ENCODE measurements at regions not wholly inside any gene's neighbourhood (a gene's known extent, or its start where the extent isn't known, plus 50 kb on each side); places are given as distances from the start of the nearest gene placed in this dataset.
A peak's percentile ranks its signal among the peaks of the same experiment; 100 is the strongest.

GRCh38 chr3:132892956-132893355 lies 145.2 kb upstream of the TMEM108 start:
- DNase-seq, result no peak

GRCh38 chr3:132881756-132882409 lies 156.3 kb upstream of the TMEM108 start:
- DNase-seq, result no peak

- no peak for DNase-seq
These were observed 157.2 kb upstream of the TMEM108 start for GRCh38 chr3:132880986-132881385.

GRCh38 chr3:132879656-132880055 lies 157.4 kb upstream of the NPHP3 start:
- peak; percentile 76 to 78 for DNase-seq

- DNase-seq, result no peak
These were observed 152.5 kb upstream of the NPHP3 start for GRCh38 chr3:132874701-132875100.

- no peak for DNase-seq
These were observed 150.5 kb upstream of the NPHP3 start for GRCh38 chr3:132872711-132873110.

- no peak for DNase-seq
These were observed 149.7 kb upstream of the NPHP3 start for GRCh38 chr3:132871956-132872355.

- DNase-seq, result peak; percentile 87 to 92
These were observed 148.3 kb upstream of the NPHP3 start for GRCh38 chr3:132870541-132870940.

GRCh38 chr3:132867956-132868355 lies 145.7 kb upstream of the NPHP3 start:
- DNase-seq, result no peak

GRCh38 chr3:132867526-132867925 lies 145.3 kb upstream of the NPHP3 start:
- no peak for DNase-seq

- DNase-seq, result no peak
These were observed 135.1 kb upstream of the NPHP3 start for GRCh38 chr3:132857317-132857716.

GRCh38 chr3:132854856-132855535 lies 132.8 kb upstream of the NPHP3 start:
- DNase-seq, result no peak

- DNase-seq, result no peak
These were observed 125.8 kb upstream of the NPHP3 start for GRCh38 chr3:132847849-132848625.

GRCh38 chr3:132843851-132844553 lies 121.8 kb upstream of the NPHP3 start:
- DNase-seq, result no peak

GRCh38 chr3:132843349-132843748 lies 121.1 kb upstream of the NPHP3 start:
- no peak for DNase-seq

- DNase-seq, result no peak
These were observed 119.4 kb upstream of the NPHP3 start for GRCh38 chr3:132841621-132842020.

GRCh38 chr3:132840201-132840700 lies 118.0 kb upstream of the NPHP3 start:
- DNase-seq, result no peak

- no peak for DNase-seq
These were observed 116.3 kb upstream of the NPHP3 start for GRCh38 chr3:132838477-132838876.

GRCh38 chr3:132837615-132838014 lies 115.4 kb upstream of the NPHP3 start:
- no peak for DNase-seq

- DNase-seq, result no peak
These were observed 112.1 kb upstream of the NPHP3 start for GRCh38 chr3:132834356-132834755.

- DNase-seq, result no peak
These were observed 106.9 kb upstream of the NPHP3 start for GRCh38 chr3:132829101-132829500.

GRCh38 chr3:132822837-132823236 lies 100.6 kb upstream of the NPHP3 start:
- DNase-seq, result no peak

GRCh38 chr3:132822266-132822665 lies 100.1 kb upstream of the NPHP3 start:
- peak in 1 of 2 experiments; percentile 4 for DNase-seq

Measured in NCI-H526 (cell line).